ENCODE measurements at regions not wholly inside any gene's neighbourhood (a gene's known extent, or its start where the extent isn't known, plus 50 kb on each side); places are given as distances from the start of the nearest gene placed in this dataset.

GRCh38 chrX:128931071-128931470, 592.2 kb downstream of the SMARCA1 start:
- Histone ChIP-seq H3K36me3 (replicated peaks) (no peaks in the 10 kb centered on the region), H3K27ac (no peak overlapping the region), H3K4me3 (ENCODE audit: low read depth, low read length) (no peak overlapping the region), H3K27me3 (replicated peaks) (no peaks in the 10 kb centered on the region)
- DNase-seq, result no peak
- TF ChIP-seq CTCF (IDR thresholded peaks at IDR 0.05; ENCODE audit: low read depth, low read length, missing control alignments), result no peak
- in situ Hi-C loops (cut with HindIII; ENCODE audit: low pct_ligation_motif_present, low sequenced_read_pairs), result no loop called here

- H3K36me3 ChIP-seq (replicated peaks), result no peaks in the 10 kb centered on the region
- in situ Hi-C loops (cut with HindIII; ENCODE audit: low pct_ligation_motif_present, low sequenced_read_pairs), result no loop called here
- no peak overlapping the region for H3K27ac ChIP-seq
- H3K4me3 ChIP-seq (ENCODE audit: low read depth, low read length), result no peak overlapping the region
- no peak for DNase-seq
- H3K27me3 ChIP-seq (replicated peaks), result no peaks in the 10 kb centered on the region
- no peak for TF ChIP-seq CTCF (IDR thresholded peaks at IDR 0.05; ENCODE audit: low read depth, low read length, missing control alignments)
Observed at GRCh38 chrX:128929271-128930057, 593.8 kb downstream of the SMARCA1 start.

DNA sequence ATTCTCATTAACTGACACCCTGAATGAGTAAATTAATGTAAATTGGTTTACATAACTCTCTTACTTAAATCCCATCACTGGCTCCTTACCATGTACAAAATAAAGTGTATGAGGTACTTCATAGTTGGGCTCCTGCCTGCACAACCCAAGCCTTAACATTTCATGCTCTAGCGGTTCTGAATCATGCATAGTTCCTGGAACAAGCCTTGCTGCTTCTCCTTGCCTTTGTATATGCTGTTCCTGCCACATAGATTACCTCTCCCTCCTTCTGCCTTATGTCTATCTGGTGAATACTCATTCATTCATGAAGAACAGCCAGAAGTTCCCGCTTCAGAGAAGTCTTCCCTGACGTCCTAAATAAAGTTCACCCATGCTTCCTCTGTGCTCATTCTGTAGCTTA, 594.7 kb downstream of the SMARCA1 start:
- in situ Hi-C loops (cut with HindIII; ENCODE audit: low pct_ligation_motif_present, low sequenced_read_pairs), result no loop called here
- no peak for DNase-seq

GRCh38 chrX:128927363-128927762, 595.9 kb downstream of the SMARCA1 start:
- H3K27ac ChIP-seq, result no peak overlapping the region
- H3K4me3 ChIP-seq (ENCODE audit: low read depth, low read length), result no peak overlapping the region
- H3K36me3 ChIP-seq (replicated peaks), result no peaks in the 10 kb centered on the region
- no peak for TF ChIP-seq CTCF (IDR thresholded peaks at IDR 0.05; ENCODE audit: low read depth, low read length, missing control alignments)
- in situ Hi-C loops (cut with HindIII; ENCODE audit: low pct_ligation_motif_present, low sequenced_read_pairs), result no loop called here
- no peaks in the 10 kb centered on the region for H3K27me3 ChIP-seq (replicated peaks)
- no peak for DNase-seq

More for the DNA sequence above, 594.7 kb downstream of the SMARCA1 start:
- no peak overlapping the region for H3K27ac ChIP-seq
- no peak overlapping the region for H3K4me3 ChIP-seq (ENCODE audit: low read depth, low read length)
- TF ChIP-seq CTCF (IDR thresholded peaks at IDR 0.05; ENCODE audit: low read depth, low read length, missing control alignments), result no peak
- no peaks in the 10 kb centered on the region for H3K27me3 ChIP-seq (replicated peaks)
- H3K36me3 ChIP-seq (replicated peaks), result no peaks in the 10 kb centered on the region

DNA sequence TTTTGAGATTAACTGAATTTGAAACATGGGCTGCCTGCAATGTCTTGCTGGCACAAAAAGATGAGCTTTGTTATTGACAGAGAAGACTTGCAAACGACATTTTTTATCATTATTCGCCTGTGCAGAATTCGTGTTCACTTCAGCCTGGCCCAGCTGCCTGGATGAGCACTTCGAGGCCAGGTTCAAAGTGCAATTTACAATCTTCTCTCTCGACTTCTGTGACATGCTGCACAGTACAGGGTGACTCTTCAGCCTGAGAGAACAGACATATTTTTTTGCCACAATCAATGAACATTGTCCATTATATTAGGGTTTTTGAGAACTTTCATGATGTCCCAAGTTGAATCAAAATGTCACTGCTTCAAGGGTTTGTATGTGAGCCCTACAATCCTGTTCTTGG, 616.5 kb downstream of the SMARCA1 start:
- Histone ChIP-seq H3K27ac (no peak overlapping the region), H3K27me3 (replicated peaks) (no peaks in the 10 kb centered on the region), H3K4me3 (ENCODE audit: low read depth, low read length) (no peak overlapping the region), H3K36me3 (replicated peaks) (no peaks in the 10 kb centered on the region)
- no peak for TF ChIP-seq CTCF (IDR thresholded peaks at IDR 0.05; ENCODE audit: low read depth, low read length, missing control alignments)
- no peak for DNase-seq
- in situ Hi-C loops (cut with HindIII; ENCODE audit: low pct_ligation_motif_present, low sequenced_read_pairs), result no loop called here

DNA sequence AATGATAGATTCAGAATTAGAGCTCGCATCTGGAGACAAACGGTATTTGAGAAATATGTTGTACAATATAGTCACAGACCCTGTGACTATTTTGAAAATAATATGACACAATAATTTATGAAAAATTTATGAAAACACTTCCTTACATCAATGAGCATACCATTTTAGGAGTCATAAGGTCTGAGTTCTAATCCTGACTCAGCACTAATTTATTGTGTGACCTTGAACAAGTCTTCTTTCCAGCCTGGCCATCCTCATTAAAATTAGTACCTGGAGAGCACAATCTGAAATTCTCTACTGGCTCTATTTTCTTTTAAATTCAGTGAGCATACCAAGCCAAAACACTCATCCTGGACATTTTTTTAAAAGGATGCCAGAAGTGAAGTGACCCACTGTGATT, 622.3 kb downstream of the SMARCA1 start:
- in situ Hi-C loops (cut with HindIII; ENCODE audit: low pct_ligation_motif_present, low sequenced_read_pairs), result no loop called here
- Histone ChIP-seq H3K27ac (no peak overlapping the region), H3K27me3 (replicated peaks) (no peaks in the 10 kb centered on the region), H3K4me3 (ENCODE audit: low read depth, low read length) (no peak overlapping the region), H3K36me3 (replicated peaks) (no peaks in the 10 kb centered on the region)
- no peak for TF ChIP-seq CTCF (IDR thresholded peaks at IDR 0.05; ENCODE audit: low read depth, low read length, missing control alignments)
- DNase-seq, result no peak
